Osteocyte (in vitro differentiated cells): ENCODE measurements at regions not wholly inside any gene's neighbourhood (a gene's known extent, or its start where the extent isn't known, plus 50 kb on each side); places are given as distances from the start of the nearest gene placed in this dataset.

ENCODE experiments used
- DNase-seq: peaks from one replicate; pipeline ENCODE4 v3.0.0; 2021; ENCODE audit warnings: mixed read lengths; ENCODE audit not compliant: unreplicated experiment; ENCODE audit errors: extremely low spot score
- H3K27ac Mint-ChIP-seq: one replicate; pipeline ENCODE4 v1.8.0; 2021; ENCODE audit warnings: mild to moderate bottlenecking, mixed read lengths; ENCODE audit not compliant: unreplicated experiment
- H3K27me3 Mint-ChIP-seq: one replicate; pipeline ENCODE4 v1.8.0; 2021; ENCODE audit warnings: mixed read lengths; ENCODE audit not compliant: unreplicated experiment
- H3K36me3 Mint-ChIP-seq: one replicate; pipeline ENCODE4 v1.8.0; 2021; ENCODE audit warnings: mixed read lengths; ENCODE audit not compliant: unreplicated experiment
- H3K4me1 Mint-ChIP-seq: one replicate; pipeline ENCODE4 v1.8.0; 2021; ENCODE audit warnings: mixed read lengths; ENCODE audit not compliant: unreplicated experiment
- H3K4me3 Mint-ChIP-seq: one replicate; pipeline ENCODE4 v1.8.0; 2021; ENCODE audit warnings: mild to moderate bottlenecking, moderate library complexity, mixed read lengths; ENCODE audit not compliant: unreplicated experiment
- H3K9me3 Mint-ChIP-seq: one replicate; pipeline ENCODE4 v1.8.0; 2021; ENCODE audit warnings: mixed read lengths; ENCODE audit not compliant: unreplicated experiment
- TF ChIP-seq, protein P1 (sequence below): fragments of 200-600 bp; sonication (generic); IDR thresholded peaks from 2 replicates; pipeline ENCODE4 v1.5.0; 2021; ENCODE audit warnings: antibody characterized with exemption, mild to moderate bottlenecking, moderate library complexity

DNA sequence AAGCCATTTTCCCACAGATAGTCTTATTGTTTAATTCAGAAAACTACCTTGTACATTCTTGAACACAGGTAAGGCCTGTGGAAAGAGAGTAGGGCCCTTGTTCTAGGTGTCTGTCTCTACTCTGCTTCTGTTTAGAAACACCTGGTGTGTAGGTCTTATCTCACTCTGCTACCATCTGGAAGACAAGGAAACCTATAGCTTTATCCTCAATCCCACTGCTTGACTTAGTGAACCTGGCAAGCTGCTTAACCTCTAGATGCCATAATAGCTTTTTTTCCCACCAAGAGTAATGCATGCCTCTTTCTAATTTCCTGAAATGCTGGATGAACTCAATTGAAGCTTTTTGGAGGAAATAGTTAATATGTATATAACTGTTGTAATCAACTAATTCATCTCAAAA is 82.6 kb upstream of the RAP2B start:
- Mint-ChIP-seq H3K36me3 (no peaks in the 10 kb centered on the region), H3K4me3 (no peak overlapping the region), H3K27ac (no peak overlapping the region), H3K9me3 (no peaks in the 10 kb centered on the region), H3K4me1 (peaks cover 2% of the 10 kb centered on the region), H3K27me3 (no peaks in the 10 kb centered on the region)
- DNase-seq = no peak
- TF ChIP-seq, protein P1, sequence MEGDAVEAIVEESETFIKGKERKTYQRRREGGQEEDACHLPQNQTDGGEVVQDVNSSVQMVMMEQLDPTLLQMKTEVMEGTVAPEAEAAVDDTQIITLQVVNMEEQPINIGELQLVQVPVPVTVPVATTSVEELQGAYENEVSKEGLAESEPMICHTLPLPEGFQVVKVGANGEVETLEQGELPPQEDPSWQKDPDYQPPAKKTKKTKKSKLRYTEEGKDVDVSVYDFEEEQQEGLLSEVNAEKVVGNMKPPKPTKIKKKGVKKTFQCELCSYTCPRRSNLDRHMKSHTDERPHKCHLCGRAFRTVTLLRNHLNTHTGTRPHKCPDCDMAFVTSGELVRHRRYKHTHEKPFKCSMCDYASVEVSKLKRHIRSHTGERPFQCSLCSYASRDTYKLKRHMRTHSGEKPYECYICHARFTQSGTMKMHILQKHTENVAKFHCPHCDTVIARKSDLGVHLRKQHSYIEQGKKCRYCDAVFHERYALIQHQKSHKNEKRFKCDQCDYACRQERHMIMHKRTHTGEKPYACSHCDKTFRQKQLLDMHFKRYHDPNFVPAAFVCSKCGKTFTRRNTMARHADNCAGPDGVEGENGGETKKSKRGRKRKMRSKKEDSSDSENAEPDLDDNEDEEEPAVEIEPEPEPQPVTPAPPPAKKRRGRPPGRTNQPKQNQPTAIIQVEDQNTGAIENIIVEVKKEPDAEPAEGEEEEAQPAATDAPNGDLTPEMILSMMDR = no peak

DNA sequence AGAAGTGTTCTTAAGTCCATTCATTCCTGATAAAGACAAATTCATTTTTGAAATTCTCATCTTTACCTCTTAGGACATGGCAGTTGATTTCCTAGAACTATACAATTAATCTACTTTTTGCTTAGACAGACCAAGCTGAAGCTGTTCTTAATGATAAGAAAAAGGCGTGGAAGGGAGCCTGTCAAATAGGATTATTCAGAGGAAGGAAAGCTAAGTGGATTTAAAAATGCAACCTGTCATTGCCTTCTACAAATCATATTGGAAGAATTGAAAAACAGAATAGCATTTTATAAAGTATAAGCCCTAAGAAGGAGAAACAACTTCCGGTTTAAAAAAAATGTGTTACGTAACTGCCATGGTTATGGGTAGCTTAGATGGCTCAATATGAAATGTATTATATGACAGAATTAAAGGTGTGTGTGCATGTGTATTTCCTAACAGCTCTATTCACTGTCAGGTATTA is 81.2 kb upstream of the RAP2B start:
- no peak overlapping the region for H3K4me3 Mint-ChIP-seq

DNA sequence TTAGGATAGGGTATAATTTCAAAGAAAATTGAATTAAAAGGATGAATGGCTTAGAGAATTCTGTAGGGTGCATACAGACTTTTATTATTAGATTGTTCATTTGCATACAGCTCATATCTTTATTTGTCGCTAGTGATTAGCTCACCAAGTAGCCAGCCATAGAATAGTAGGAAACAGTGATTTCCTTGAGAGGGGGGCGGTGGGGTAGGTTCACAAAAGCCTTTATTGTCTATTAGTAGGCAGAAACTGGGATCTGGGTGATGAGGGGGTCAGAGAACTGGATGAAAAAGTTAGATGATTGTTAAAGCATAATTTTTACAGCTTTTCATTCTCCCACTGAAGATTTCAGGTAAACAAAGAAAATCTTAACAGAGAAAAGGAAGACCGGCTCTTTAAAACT is 77.6 kb upstream of the RAP2B start:
- DNase-seq = no peak
- H3K4me3 Mint-ChIP-seq = no peak overlapping the region
- peaks cover 2% of the 10 kb centered on the region for H3K4me1 Mint-ChIP-seq
- H3K27ac Mint-ChIP-seq = no peak overlapping the region
- H3K9me3 Mint-ChIP-seq = no peaks in the 10 kb centered on the region
- TF ChIP-seq, protein P1 = no peak
- H3K27me3 Mint-ChIP-seq = no peaks in the 10 kb centered on the region
- H3K36me3 Mint-ChIP-seq = no peaks in the 10 kb centered on the region

More for the DNA sequence above, 81.2 kb upstream of the RAP2B start:
- H3K36me3 Mint-ChIP-seq = no peaks in the 10 kb centered on the region
- DNase-seq = no peak
- no peaks in the 10 kb centered on the region for H3K9me3 Mint-ChIP-seq
- no peak overlapping the region for H3K27ac Mint-ChIP-seq
- H3K4me1 Mint-ChIP-seq = peaks cover 2% of the 10 kb centered on the region
- TF ChIP-seq, protein P1 = no peak
- no peaks in the 10 kb centered on the region for H3K27me3 Mint-ChIP-seq

DNA sequence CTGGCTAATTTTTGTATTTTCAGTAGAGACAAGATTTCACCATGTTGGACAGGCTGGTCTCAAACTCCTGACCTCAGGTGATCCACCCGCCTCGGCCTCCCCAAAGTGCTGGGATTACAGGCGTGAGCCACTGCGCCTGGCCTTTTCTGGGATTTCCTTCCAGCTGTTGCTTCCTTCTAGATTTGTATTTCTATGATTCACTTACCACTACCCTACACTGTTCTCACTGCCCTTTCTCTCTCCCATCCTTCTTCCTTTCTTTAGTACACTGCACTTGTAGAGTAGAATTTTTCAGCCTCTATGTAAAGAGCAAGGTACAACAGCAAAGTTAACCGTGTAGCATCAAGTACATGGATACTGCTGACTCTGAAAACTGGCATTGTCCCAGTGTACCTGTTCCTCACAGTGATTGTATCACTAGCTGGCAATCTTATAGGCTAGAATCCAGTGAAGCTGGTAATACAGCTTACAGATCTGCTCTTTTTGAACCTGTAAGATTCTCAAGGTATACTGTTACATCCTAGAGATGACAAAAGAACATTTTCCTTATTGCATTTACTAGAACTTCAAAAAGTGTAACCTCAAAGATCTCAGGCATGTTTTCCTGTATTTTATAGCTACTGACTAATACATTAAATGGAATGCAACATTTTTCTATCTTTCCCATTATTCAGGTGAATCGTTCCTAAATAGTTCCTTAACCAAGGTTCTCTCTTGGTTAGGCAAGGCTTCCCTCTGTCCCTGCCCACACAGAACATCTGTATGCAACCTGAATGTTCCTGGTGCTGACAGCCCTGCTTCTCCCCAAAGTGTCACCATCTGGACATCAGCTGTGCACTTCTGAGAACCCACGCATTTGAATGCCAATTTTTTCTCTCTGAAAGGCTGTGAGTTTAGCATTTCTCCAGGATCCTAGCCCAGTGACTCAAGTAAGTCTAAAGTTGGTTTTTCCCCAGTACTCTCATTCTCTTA is 74.1 kb upstream of the RAP2B start:
- Mint-ChIP-seq H3K4me3 (no peak overlapping the region), H3K4me1 (no peaks in the 10 kb centered on the region), H3K9me3 (no peaks in the 10 kb centered on the region), H3K27ac (no peak overlapping the region), H3K27me3 (no peaks in the 10 kb centered on the region), H3K36me3 (no peaks in the 10 kb centered on the region)
- no peak for DNase-seq
- TF ChIP-seq, protein P1 = no peak

DNA sequence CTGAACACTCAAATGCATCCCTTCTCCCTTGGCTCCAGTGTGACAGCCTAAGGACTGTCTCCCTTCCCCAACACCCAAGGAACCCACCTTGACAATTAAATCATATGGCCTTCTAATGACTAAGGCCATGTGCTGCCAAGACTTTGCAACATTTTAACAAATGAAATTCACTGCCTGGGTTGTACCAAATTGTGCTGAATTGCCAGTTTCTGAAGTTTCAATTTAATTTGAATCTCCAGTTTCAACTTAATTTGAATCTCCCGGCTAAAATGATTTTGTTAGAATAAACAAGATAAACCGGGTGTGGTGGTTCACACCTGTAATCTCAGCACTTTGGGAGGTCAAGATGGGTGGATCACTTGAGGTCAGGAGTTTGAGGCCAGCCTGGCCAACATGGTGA is 72.4 kb upstream of the RAP2B start:
- H3K36me3 Mint-ChIP-seq = no peaks in the 10 kb centered on the region
- no peaks in the 10 kb centered on the region for H3K9me3 Mint-ChIP-seq
- DNase-seq = no peak
- TF ChIP-seq, protein P1 = no peak
- H3K27ac Mint-ChIP-seq = no peak overlapping the region
- no peaks in the 10 kb centered on the region for H3K4me1 Mint-ChIP-seq
- no peaks in the 10 kb centered on the region for H3K27me3 Mint-ChIP-seq
- no peak overlapping the region for H3K4me3 Mint-ChIP-seq
